ENCODE measurements at regions not wholly inside any gene's neighbourhood (a gene's known extent, or its start where the extent isn't known, plus 50 kb on each side); places are given as distances from the start of the nearest gene placed in this dataset.

DNA sequence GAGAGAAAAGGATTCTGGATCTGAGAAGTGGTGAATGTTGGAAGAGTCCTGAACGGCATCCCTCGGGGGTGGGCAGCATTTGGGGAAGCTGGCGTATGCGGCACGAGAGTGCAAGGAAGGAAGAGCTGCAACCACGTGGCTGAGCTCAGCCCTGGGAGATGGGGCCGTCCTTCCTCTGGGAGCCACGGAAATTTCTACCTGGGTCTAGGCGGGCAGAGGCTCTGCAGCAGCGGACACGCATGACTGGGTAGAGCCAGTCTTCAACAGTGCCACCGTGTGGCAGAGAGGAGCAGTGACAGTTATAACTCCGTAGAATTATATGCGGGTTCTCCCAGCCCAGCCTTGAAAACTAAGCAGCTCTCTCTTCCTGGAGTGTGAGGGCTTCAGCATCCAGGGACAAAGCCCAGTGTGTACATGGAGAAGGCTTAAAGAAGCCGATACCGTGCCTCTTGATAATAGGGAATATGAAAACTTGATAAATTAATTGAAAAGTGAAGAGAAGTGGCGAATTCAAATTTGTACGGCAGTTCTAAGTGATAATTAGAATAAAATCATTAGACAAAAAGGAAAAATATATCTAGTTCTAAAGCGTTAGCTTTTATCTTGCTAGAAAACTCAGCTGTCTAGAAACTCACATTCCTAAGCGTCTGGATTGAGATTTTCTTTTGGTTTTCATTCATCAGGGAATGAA lies 82.9 kb upstream of the STXBP6 start (continued):
- peak; percentile 39; the same call in 1 of the 2 replicates for TF ChIP-seq ETV5 (CRISPR knock-in tag; IDR thresholded peaks at IDR 0.05; ENCODE audit: borderline replicate concordance)
- TF ChIP-seq ZNF383 (CRISPR knock-in tag; IDR thresholded peaks at IDR 0.05; ENCODE audit: borderline replicate concordance) = 0 out of 2 replicates have a peak, but pooled peaks have one; percentile 37
- no peak for TF ChIP-seq LCORL (IDR thresholded peaks at IDR 0.05)
- peak; percentile 68 for TF ChIP-seq LCORL (CRISPR knock-in tag; IDR thresholded peaks at IDR 0.05)
- TF ChIP-seq ZFP36 (IDR thresholded peaks at IDR 0.05; ENCODE audit: borderline replicate concordance, low read depth, low read length, partially characterized antibody) = peak; percentile 66
- TF ChIP-seq MEIS1 (CRISPR knock-in tag; IDR thresholded peaks at IDR 0.05; ENCODE audit: borderline replicate concordance) = peak; percentile 78; the same call in 1 of the 2 replicates
- TF ChIP-seq ARNTL (CRISPR knock-in tag; IDR thresholded peaks at IDR 0.05) = no peak; the same call in 1 of the 2 replicates
- TF ChIP-seq ZNF616 (CRISPR knock-in tag; IDR thresholded peaks at IDR 0.05; ENCODE audit: low read depth) = no peak
- TF ChIP-seq ZNF839 (CRISPR knock-in tag; IDR thresholded peaks at IDR 0.05; ENCODE audit: borderline replicate concordance) = no peak
- peak; percentile 75 for TF ChIP-seq ZNF350 (CRISPR knock-in tag; IDR thresholded peaks at IDR 0.05; ENCODE audit: borderline replicate concordance, low read depth)
- 0 out of 2 replicates have a peak, but pooled peaks have one; percentile 6 for TF ChIP-seq CEBPG (CRISPR knock-in tag; IDR thresholded peaks at IDR 0.05)
- TF ChIP-seq, protein P1, sequence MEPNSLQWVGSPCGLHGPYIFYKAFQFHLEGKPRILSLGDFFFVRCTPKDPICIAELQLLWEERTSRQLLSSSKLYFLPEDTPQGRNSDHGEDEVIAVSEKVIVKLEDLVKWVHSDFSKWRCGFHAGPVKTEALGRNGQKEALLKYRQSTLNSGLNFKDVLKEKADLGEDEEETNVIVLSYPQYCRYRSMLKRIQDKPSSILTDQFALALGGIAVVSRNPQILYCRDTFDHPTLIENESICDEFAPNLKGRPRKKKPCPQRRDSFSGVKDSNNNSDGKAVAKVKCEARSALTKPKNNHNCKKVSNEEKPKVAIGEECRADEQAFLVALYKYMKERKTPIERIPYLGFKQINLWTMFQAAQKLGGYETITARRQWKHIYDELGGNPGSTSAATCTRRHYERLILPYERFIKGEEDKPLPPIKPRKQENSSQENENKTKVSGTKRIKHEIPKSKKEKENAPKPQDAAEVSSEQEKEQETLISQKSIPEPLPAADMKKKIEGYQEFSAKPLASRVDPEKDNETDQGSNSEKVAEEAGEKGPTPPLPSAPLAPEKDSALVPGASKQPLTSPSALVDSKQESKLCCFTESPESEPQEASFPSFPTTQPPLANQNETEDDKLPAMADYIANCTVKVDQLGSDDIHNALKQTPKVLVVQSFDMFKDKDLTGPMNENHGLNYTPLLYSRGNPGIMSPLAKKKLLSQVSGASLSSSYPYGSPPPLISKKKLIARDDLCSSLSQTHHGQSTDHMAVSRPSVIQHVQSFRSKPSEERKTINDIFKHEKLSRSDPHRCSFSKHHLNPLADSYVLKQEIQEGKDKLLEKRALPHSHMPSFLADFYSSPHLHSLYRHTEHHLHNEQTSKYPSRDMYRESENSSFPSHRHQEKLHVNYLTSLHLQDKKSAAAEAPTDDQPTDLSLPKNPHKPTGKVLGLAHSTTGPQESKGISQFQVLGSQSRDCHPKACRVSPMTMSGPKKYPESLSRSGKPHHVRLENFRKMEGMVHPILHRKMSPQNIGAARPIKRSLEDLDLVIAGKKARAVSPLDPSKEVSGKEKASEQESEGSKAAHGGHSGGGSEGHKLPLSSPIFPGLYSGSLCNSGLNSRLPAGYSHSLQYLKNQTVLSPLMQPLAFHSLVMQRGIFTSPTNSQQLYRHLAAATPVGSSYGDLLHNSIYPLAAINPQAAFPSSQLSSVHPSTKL (CRISPR knock-in tag; IDR thresholded peaks at IDR 0.05) = peak; percentile 84
- TF ChIP-seq ZNF567 (CRISPR knock-in tag; IDR thresholded peaks at IDR 0.05; ENCODE audit: borderline replicate concordance) = 0 out of 2 replicates have a peak, but pooled peaks have one; percentile 49
- peak; percentile 31 for TF ChIP-seq SIX4 (CRISPR knock-in tag; IDR thresholded peaks at IDR 0.05)
- TF ChIP-seq, protein P2, sequence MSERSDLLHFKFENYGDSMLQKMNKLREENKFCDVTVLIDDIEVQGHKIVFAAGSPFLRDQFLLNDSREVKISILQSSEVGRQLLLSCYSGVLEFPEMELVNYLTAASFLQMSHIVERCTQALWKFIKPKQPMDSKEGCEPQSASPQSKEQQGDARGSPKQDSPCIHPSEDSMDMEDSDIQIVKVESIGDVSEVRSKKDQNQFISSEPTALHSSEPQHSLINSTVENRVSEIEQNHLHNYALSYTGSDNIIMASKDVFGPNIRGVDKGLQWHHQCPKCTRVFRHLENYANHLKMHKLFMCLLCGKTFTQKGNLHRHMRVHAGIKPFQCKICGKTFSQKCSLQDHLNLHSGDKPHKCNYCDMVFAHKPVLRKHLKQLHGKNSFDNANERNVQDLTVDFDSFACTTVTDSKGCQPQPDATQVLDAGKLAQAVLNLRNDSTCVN (CRISPR knock-in tag; IDR thresholded peaks at IDR 0.05; ENCODE audit: borderline replicate concordance) = peak; percentile 77; the same call in 1 of the 2 replicates
- TF ChIP-seq POGZ (CRISPR knock-in tag; IDR thresholded peaks at IDR 0.05) = peak; percentile 75
- peak; percentile 27; the same call in 1 of the 2 replicates for TF ChIP-seq ZFX (CRISPR knock-in tag; IDR thresholded peaks at IDR 0.05; ENCODE audit: low read depth)
- TF ChIP-seq, protein P3, sequence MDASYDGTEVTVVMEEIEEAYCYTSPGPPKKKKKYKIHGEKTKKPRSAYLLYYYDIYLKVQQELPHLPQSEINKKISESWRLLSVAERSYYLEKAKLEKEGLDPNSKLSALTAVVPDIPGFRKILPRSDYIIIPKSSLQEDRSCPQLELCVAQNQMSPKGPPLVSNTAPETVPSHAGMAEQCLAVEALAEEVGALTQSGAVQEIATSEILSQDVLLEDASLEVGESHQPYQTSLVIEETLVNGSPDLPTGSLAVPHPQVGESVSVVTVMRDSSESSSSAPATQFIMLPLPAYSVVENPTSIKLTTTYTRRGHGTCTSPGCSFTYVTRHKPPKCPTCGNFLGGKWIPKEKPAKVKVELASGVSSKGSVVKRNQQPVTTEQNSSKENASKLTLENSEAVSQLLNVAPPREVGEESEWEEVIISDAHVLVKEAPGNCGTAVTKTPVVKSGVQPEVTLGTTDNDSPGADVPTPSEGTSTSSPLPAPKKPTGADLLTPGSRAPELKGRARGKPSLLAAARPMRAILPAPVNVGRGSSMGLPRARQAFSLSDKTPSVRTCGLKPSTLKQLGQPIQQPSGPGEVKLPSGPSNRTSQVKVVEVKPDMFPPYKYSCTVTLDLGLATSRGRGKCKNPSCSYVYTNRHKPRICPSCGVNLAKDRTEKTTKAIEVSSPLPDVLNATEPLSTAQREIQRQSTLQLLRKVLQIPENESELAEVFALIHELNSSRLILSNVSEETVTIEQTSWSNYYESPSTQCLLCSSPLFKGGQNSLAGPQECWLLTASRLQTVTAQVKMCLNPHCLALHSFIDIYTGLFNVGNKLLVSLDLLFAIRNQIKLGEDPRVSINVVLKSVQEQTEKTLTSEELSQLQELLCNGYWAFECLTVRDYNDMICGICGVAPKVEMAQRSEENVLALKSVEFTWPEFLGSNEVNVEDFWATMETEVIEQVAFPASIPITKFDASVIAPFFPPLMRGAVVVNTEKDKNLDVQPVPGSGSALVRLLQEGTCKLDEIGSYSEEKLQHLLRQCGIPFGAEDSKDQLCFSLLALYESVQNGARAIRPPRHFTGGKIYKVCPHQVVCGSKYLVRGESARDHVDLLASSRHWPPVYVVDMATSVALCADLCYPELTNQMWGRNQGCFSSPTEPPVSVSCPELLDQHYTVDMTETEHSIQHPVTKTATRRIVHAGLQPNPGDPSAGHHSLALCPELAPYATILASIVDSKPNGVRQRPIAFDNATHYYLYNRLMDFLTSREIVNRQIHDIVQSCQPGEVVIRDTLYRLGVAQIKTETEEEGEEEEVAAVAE (CRISPR knock-in tag; IDR thresholded peaks at IDR 0.05; ENCODE audit: borderline replicate concordance) = 0 out of 2 replicates have a peak, but pooled peaks have one; percentile 30
- peak; percentile 87 for TF ChIP-seq KLF6 (CRISPR knock-in tag; IDR thresholded peaks at IDR 0.05)
- TF ChIP-seq KDM4B (CRISPR knock-in tag; IDR thresholded peaks at IDR 0.05) = peak; percentile 84; the same call in 1 of the 2 replicates

Data from HepG2 (cell line).